ENCODE measurements at regions not wholly inside any gene's neighbourhood (a gene's known extent, or its start where the extent isn't known, plus 50 kb on each side); places are given as distances from the start of the nearest gene placed in this dataset.

- H4K91ac ChIP-seq (ENCODE audit: low read depth, low read length): no peak overlapping the region
- H2BK120ac ChIP-seq (ENCODE audit: insufficient read depth, low read length, poor library complexity): no peak overlapping the region
- H3K79me1 ChIP-seq (ENCODE audit: low read length): no peaks in the 10 kb centered on the region
- H3K79me2 ChIP-seq (ENCODE audit: control insufficient read depth, insufficient read depth, low read length, poor library complexity): no peaks in the 10 kb centered on the region
- no peak overlapping the region for H3K9ac ChIP-seq (ENCODE audit: low read length)
- no peak overlapping the region for H2AFZ ChIP-seq (ENCODE audit: insufficient read depth, low read length, poor library complexity)
- H3K36me3 ChIP-seq (ENCODE audit: control insufficient read depth in 1 of 2, insufficient read depth in 2 of 2, low read length in 2 of 2): no peaks in the 10 kb centered on the region
- peak in 1 of 2 donors; percentile 6 for DNase-seq
- H2BK5ac ChIP-seq (ENCODE audit: low read depth, low read length, poor library complexity): no peak overlapping the region
- no peak overlapping the region for H3K23ac ChIP-seq (ENCODE audit: low read length)
- no peaks in the 10 kb centered on the region for H3K27me3 ChIP-seq (ENCODE audit: insufficient read depth, low read length)
- no peak overlapping the region for H4K8ac ChIP-seq (ENCODE audit: low read depth, low read length)
- no peaks in the 10 kb centered on the region for H3K4me1 ChIP-seq (ENCODE audit: control insufficient read depth in 1 of 2, insufficient read depth in 2 of 2, low read length in 2 of 2)
- H4K12ac ChIP-seq (ENCODE audit: low read depth, low read length): no peak overlapping the region
- H2AK5ac ChIP-seq (ENCODE audit: low read length): no peak overlapping the region
- no peak overlapping the region for H3K27ac ChIP-seq (ENCODE audit: low read depth, low read length)
- WGBS (ENCODE audit: extremely low coverage, insufficient coverage, insufficient read length): no CpG with 5 or more reads among the region's 4 CpGs
- no peak overlapping the region for H3K4me3 ChIP-seq (ENCODE audit: low read depth, low read length)
- H2BK12ac ChIP-seq (ENCODE audit: low read length): no peak overlapping the region
- no peak overlapping the region for H3K14ac ChIP-seq (ENCODE audit: low read length)
- H3K4ac ChIP-seq (ENCODE audit: low read depth, low read length): no peak overlapping the region
- no peaks in the 10 kb centered on the region for H3K9me3 ChIP-seq (ENCODE audit: insufficient read depth, low read depth, low read length)
- no peak overlapping the region for H3K18ac ChIP-seq (ENCODE audit: low read length)
- H3K4me2 ChIP-seq (ENCODE audit: low read length): no peak overlapping the region
Observed at GRCh38 chr13:89199138-89199537, 1528.0 kb downstream of the SLITRK5 start.

DNA sequence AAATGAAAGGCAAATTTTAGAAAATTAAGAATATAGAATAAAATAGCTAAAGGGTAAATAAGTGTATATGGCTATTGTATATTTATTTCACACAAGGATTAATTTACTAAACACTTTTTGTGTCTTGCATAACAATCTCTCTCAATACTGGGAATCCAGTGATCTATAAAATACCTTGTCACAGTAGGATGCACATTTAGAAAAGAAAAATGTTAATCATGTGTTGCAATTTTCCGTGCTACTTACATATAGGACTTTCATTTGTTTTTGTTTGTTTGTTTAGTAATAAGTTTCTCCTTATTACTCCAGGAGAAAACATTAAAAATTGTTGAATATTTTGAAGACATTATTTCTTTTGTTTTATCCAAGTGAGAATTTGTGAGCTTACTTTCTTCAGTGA lies 1533.3 kb downstream of the SLITRK5 start:
- H3K4me1 ChIP-seq (ENCODE audit: control insufficient read depth in 1 of 2, insufficient read depth in 2 of 2, low read length in 2 of 2): no peaks in the 10 kb centered on the region
- no peaks in the 10 kb centered on the region for H3K79me2 ChIP-seq (ENCODE audit: control insufficient read depth, insufficient read depth, low read length, poor library complexity)
- no peak overlapping the region for H4K91ac ChIP-seq (ENCODE audit: low read depth, low read length)
- no peak overlapping the region for H3K4me2 ChIP-seq (ENCODE audit: low read length)
- no peak overlapping the region for H4K8ac ChIP-seq (ENCODE audit: low read depth, low read length)
- H2BK120ac ChIP-seq (ENCODE audit: insufficient read depth, low read length, poor library complexity): no peak overlapping the region
- H3K27ac ChIP-seq (ENCODE audit: low read depth, low read length): no peak overlapping the region
- H3K27me3 ChIP-seq (ENCODE audit: insufficient read depth, low read length): no peaks in the 10 kb centered on the region
- H3K36me3 ChIP-seq (ENCODE audit: control insufficient read depth in 1 of 2, insufficient read depth in 2 of 2, low read length in 2 of 2): no peaks in the 10 kb centered on the region
- no peak overlapping the region for H3K4ac ChIP-seq (ENCODE audit: low read depth, low read length)
- H3K79me1 ChIP-seq (ENCODE audit: low read length): no peaks in the 10 kb centered on the region
- no CpG with 5 or more reads among the region's 1 CpG for WGBS (ENCODE audit: extremely low coverage, insufficient coverage, insufficient read length)
- no peak overlapping the region for H3K14ac ChIP-seq (ENCODE audit: low read length)
- H2BK12ac ChIP-seq (ENCODE audit: low read length): no peak overlapping the region
- H2BK5ac ChIP-seq (ENCODE audit: low read depth, low read length, poor library complexity): no peak overlapping the region
- H2AFZ ChIP-seq (ENCODE audit: insufficient read depth, low read length, poor library complexity): no peak overlapping the region
- H3K18ac ChIP-seq (ENCODE audit: low read length): no peak overlapping the region
- H3K4me3 ChIP-seq (ENCODE audit: low read depth, low read length): no peak overlapping the region
- no peak overlapping the region for H4K12ac ChIP-seq (ENCODE audit: low read depth, low read length)
- H3K23ac ChIP-seq (ENCODE audit: low read length): no peak overlapping the region
- H3K9me3 ChIP-seq (ENCODE audit: insufficient read depth, low read depth, low read length): no peaks in the 10 kb centered on the region
- no peak for DNase-seq
- H2AK5ac ChIP-seq (ENCODE audit: low read length): no peak overlapping the region
- no peak overlapping the region for H3K9ac ChIP-seq (ENCODE audit: low read length)

DNA sequence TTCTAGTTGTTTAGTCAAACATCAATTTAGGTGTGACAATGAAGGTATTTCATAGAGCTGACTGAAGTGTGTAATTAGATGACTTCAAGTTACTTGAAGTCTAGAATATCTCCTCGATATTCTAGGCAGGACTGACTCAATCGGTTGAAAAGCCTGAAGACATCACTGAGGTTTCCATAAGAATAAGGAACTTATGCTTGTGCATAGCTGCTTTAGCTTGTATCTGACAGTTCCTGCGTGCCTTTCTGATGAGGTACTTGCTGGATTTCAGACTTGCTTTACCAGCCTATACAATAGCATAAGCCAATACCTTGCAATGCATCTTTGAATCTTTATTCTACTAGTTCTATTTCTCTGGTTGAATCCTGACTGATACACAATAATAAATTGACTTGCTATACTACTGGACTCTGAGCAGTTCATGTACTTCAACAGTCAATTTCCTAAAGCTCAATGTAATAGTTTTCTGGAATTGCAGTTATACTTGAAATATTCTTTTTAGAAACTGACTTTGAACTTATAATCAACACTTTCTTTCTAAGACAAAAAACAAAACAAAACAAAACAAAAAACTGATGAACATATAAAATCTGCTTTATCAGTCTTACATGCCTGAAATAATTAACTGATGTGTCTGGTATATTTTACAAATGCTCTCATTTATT lies 1534.8 kb downstream of the SLITRK5 start:
- Histone ChIP-seq H2BK5ac (ENCODE audit: low read depth, low read length, poor library complexity) (no peak overlapping the region), H3K27me3 (ENCODE audit: insufficient read depth, low read length) (no peaks in the 10 kb centered on the region), H3K79me1 (ENCODE audit: low read length) (no peaks in the 10 kb centered on the region), H3K4me3 (ENCODE audit: low read depth, low read length) (no peak overlapping the region), H4K91ac (ENCODE audit: low read depth, low read length) (no peak overlapping the region), H2AFZ (ENCODE audit: insufficient read depth, low read length, poor library complexity) (no peak overlapping the region), H3K4me2 (ENCODE audit: low read length) (no peak overlapping the region), H3K36me3 (ENCODE audit: control insufficient read depth in 1 of 2, insufficient read depth in 2 of 2, low read length in 2 of 2) (no peaks in the 10 kb centered on the region), H2BK120ac (ENCODE audit: insufficient read depth, low read length, poor library complexity) (no peak overlapping the region), H3K79me2 (ENCODE audit: control insufficient read depth, insufficient read depth, low read length, poor library complexity) (no peaks in the 10 kb centered on the region), H3K4me1 (ENCODE audit: control insufficient read depth in 1 of 2, insufficient read depth in 2 of 2, low read length in 2 of 2) (no peaks in the 10 kb centered on the region), H4K8ac (ENCODE audit: low read depth, low read length) (no peak overlapping the region), H3K23ac (ENCODE audit: low read length) (no peak overlapping the region), H2AK5ac (ENCODE audit: low read length) (no peak overlapping the region), H3K4ac (ENCODE audit: low read depth, low read length) (no peak overlapping the region), H4K12ac (ENCODE audit: low read depth, low read length) (no peak overlapping the region), H3K9me3 (ENCODE audit: insufficient read depth, low read depth, low read length) (no peaks in the 10 kb centered on the region), H3K9ac (ENCODE audit: low read length) (no peak overlapping the region), H3K18ac (ENCODE audit: low read length) (no peak overlapping the region), H3K14ac (ENCODE audit: low read length) (no peak overlapping the region), H2BK12ac (ENCODE audit: low read length) (no peak overlapping the region), H3K27ac (ENCODE audit: low read depth, low read length) (no peak overlapping the region)
- WGBS (ENCODE audit: extremely low coverage, insufficient coverage, insufficient read length): no CpG with 5 or more reads among the region's 3 CpGs
- peak in 1 of 2 donors; percentile 0 for DNase-seq

DNA sequence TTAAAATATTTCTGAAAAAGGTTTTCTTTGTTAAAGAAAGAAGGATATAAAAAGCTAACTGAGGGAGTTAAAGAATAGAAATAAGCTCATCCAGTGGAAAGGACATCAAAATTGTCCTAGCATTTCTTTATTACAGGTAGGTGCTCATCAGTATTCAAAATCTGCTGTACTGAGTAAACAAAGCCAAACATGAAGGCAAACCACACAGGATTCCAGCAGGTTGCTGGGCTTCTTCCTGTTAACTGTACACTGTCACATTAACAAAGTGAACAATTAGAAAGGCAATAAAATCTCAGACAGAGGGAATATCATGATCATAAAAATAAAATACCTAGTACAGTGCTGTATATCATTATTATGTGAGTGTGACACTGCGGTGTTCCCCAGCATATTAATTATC lies 1541.0 kb downstream of the SLITRK5 start:
- Histone ChIP-seq H3K18ac (ENCODE audit: low read length) (no peak overlapping the region), H2AFZ (ENCODE audit: insufficient read depth, low read length, poor library complexity) (no peak overlapping the region), H4K12ac (ENCODE audit: low read depth, low read length) (no peak overlapping the region), H3K4me1 (ENCODE audit: control insufficient read depth in 1 of 2, insufficient read depth in 2 of 2, low read length in 2 of 2) (no peaks in the 10 kb centered on the region), H3K27ac (ENCODE audit: low read depth, low read length) (no peak overlapping the region), H3K4me3 (ENCODE audit: low read depth, low read length) (no peak overlapping the region), H3K27me3 (ENCODE audit: insufficient read depth, low read length) (no peaks in the 10 kb centered on the region), H3K79me2 (ENCODE audit: control insufficient read depth, insufficient read depth, low read length, poor library complexity) (no peaks in the 10 kb centered on the region), H2AK5ac (ENCODE audit: low read length) (no peak overlapping the region), H4K91ac (ENCODE audit: low read depth, low read length) (no peak overlapping the region), H3K36me3 (ENCODE audit: control insufficient read depth in 1 of 2, insufficient read depth in 2 of 2, low read length in 2 of 2) (no peaks in the 10 kb centered on the region), H3K79me1 (ENCODE audit: low read length) (no peaks in the 10 kb centered on the region), H2BK120ac (ENCODE audit: insufficient read depth, low read length, poor library complexity) (no peak overlapping the region), H3K14ac (ENCODE audit: low read length) (no peak overlapping the region), H3K9me3 (ENCODE audit: insufficient read depth, low read depth, low read length) (no peaks in the 10 kb centered on the region), H3K4me2 (ENCODE audit: low read length) (no peak overlapping the region), H3K9ac (ENCODE audit: low read length) (no peak overlapping the region), H2BK12ac (ENCODE audit: low read length) (no peak overlapping the region), H3K23ac (ENCODE audit: low read length) (no peak overlapping the region), H4K8ac (ENCODE audit: low read depth, low read length) (no peak overlapping the region), H3K4ac (ENCODE audit: low read depth, low read length) (no peak overlapping the region), H2BK5ac (ENCODE audit: low read depth, low read length, poor library complexity) (no peak overlapping the region)
- WGBS (ENCODE audit: extremely low coverage, insufficient coverage, insufficient read length): no CpG with 5 or more reads among the region's 1 CpG
- no peak for DNase-seq

All from trophoblast cell (in vitro differentiated cells and primary cell).